Stimulated activated CD8-positive, alpha-beta memory T cell treated with anti-CD3 and anti-CD28 coated beads, Interleukin-4, amount 100 ng/mL, for 48 hours (primary cell): ENCODE measurements at regions not wholly inside any gene's neighbourhood (a gene's known extent, or its start where the extent isn't known, plus 50 kb on each side); places are given as distances from the start of the nearest gene placed in this dataset.

ENCODE experiments used
- DNase-seq: peaks from one replicate; pipeline ENCODE4 v3.0.0-alpha.2; 2020

DNA sequence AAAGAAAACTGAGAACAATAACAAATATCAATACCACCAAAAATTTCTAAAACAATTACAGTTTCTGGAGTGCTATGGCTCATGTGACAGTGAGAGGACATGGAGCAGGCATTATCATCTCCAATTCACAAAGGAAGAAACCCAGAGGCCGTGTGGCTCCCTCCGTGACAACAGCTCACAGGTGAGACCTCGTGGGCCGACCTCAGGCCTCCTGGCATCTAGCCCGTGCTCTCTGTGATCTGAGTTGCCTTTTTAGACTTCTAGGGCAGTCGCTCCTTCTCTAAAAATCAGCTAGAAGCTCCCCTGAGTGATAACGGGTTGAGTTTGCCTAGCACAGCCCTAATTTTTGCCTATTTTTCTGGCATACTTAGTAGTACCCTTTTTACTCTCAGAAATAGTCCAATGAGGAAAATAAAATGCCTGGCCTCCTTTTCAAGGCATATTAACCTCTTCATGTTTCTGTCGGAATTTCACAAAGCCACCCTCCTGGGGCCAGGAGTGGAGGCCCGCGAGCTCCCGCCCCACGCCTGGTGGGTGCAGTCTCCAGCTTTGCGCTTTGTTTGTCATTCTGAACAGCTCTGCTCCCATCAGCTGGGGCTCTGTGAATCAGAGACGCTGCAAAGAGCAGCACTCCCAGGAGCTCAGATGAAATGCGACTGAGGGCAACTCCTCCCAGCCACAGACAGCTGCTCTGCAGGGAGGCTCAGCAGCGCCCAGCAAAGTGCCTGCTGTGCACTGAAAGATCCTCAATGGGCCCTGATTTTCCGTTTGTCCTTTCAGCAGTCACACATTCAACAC is 292.5 kb downstream of the UQCRFS1 start:
- no peak for DNase-seq

DNA sequence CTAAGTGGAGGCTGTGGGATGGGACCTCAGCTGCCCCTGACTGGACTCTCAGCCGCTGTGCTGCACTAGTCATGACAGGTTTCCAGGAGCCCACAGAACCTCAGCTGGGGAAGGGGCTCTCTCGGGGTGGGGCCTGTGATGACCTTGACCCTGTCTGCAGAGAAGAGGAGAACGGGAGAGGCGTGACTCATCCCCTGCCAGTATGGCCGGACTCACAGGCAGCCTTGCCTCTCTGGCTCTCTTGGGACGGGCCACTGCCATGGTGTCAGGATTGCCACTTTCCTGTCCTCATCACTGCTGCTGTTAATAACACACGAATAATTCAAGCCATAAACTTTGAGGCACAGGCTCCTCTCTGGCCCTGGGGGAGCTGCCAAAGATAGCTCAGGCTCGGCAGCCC is 295.3 kb downstream of the UQCRFS1 start:
- DNase-seq, result no peak

DNA sequence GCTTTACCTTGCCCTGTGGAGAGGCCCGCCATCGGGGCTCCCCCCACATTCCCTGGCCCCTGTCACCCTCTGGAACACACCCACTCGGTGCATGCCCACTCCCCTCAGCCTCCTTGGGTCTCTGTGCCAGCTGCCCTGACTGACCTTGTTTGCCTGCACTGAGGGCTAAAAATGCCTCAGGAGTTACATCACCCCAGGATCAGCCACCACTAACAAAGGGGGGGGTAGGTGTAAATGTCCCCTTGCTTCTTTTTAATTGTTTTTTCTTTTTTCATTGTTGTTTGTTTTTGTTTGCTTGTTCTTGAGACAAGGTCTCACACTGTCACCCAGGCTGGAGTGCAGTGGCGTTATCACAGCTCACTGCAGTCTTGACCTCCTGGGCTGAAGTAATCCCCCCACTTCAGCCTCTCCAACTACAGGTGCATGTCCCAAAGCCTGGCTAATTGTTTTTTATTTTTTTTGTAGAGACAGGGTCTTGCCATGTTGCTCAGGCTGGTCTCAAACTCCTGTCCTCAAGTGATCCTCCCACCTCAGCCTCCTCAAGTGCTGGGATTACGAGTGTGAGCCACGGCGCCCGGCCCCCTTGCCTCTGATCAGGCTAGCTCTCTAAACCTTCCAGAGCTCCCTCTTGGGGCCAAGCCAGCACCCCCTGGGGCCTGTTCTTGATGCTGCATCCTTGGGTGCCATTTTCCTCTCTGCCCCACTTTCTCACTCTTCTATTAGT is 297.1 kb downstream of the UQCRFS1 start:
- no peak for DNase-seq

DNA sequence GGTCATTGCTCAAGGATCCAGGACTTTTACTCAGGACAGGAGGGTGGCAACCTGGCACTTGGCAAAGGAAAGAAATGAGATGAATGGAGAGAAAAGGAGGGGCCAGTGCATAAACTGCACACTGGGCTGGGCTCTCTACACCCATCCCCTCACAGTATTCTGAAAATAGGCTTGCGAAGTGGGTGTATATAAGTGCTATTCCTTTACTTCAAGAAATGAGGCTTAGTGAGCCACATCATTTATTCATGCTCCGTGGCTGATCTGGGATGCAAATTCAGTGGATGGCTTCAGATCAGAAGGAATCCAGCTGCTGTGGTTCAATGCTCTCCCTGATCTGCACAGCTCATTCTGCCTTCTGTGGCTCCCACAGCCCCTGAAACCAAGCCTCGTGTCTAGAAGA is 297.7 kb downstream of the UQCRFS1 start:
- DNase-seq, result no peak

DNA sequence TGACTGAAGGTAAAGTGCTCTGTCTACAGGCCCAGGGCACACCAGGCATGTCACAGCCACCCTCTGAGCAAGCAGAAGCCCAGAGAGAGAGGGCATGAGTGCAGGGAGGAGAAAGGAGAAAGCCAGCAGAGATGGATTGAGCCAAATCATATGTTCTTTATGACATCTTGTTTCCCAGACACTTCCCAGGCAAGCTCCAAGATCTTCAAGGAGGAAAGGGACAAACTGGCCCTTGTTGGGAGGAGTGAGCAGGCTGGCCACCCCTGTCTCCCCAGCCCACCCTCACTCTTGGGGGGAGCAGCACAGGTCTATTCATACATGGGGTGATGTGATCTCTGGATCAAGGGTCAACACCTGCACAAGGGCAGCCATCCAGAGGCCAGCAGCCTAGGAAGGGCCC is 298.8 kb downstream of the UQCRFS1 start:
- no peak for DNase-seq

DNA sequence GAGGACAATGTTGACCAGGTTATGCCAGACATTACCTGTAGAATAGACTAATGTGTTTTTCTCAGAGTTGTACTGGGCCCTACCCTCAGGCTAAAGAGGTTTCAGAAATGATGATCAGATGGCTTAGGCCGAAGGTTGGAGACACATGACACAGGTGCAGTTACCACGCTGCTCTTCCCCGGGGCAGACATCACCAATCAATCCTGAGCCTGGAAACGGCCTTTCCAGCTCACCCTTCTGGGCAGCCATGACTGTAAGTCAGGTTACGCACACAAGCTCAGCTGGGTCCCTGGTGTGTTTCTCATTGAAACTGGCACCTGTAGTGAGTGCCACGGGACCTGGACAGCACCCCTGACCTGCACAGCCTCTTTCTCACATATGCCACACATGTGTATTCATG is 299.3 kb downstream of the UQCRFS1 start:
- no peak for DNase-seq

DNA sequence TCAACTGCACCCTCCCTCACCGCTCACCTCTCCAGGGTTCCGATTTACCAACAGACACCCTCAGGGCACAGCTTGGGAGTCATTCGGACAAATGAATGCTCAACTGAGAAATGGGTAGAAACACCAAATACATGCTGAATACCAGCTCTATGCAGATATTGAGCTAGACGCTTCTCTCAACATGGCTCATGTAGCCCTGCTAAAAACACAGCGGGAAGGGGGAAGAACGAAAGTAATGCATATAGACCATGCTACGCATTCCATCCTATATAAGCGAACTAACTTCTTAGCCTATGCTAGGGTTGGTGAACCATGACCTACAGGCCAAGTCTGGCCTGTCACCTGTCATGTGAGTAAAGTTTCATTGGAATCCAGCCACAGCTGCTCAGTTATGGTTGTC is 304.0 kb downstream of the UQCRFS1 start:
- DNase-seq, result no peak

DNA sequence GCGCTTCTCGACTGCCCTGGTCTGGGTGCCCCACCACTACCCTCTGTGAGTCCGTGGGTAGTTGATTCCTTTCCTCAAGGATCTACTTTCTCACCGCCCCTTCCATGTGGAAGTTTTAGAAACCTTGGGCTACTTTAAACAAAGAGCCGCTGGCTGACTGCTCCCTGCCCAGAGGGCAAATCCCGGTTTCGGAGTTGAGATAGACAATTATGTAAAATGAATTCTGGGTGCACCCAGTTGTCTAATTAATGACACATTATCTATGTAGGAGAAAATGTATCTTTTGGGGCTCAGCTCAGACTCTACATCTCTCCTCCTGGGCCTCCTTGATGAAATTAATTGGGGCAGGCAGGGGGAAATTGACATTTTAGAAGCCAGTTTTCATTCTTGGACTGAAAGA is 305.4 kb downstream of the UQCRFS1 start:
- DNase-seq, result no peak

DNA sequence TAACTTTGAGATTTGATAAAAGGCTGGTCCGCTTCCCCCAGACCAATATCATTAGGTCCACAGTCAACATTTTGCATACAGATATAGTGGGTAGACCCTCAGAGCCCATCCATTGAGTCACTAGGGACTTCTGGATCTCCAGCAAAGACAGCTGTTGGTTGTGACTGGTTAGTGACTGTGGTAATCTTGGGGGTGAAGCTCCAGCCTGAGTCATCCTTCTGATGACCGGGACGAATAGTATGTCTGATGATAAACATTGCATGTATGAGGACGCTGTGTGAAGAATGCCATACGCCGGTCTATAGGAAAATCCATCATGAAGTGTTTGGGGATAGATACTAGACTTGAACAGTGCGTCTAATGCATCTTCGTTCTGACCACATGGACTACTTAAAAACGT is 307.0 kb downstream of the UQCRFS1 start:
- DNase-seq, result no peak

DNA sequence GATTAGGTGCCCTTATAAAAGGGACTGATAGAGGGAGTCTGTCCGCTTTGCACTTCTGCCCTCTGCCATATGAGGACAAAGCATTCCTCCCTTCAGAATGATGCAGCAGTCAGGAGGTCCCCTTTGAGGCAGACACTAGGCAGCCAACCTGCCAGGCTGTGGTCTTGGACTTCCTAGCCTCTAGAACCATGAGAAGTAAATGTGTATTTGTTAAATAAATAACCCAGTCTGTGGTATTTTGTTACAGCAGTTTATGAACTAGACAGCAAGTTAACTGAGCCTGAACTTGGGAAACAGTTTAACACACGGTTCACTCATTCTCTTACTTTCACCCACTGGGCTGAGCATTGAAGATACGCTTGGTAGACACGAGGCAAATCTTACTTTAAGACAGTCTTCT is 313.2 kb downstream of the UQCRFS1 start:
- no peak for DNase-seq

DNA sequence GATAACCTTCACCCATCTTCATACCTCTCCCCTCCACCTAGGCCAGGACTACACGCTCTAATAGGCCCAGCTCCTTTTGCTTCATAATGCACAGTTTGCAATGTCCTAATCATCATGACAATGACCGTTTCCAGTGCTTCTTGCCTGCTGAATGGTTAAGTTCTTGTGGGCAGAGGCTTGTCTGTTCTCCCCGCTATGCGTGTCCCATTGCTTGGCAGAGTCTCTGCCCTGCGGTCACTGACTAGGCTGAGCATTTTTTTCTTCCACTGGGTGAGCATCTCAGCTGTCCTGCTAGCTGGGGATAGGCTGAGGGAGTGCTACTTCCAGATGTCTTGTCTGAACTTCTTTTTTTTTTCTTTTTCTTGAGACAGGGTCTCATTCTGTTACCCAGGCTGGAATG is 314.7 kb downstream of the UQCRFS1 start:
- no peak for DNase-seq

DNA sequence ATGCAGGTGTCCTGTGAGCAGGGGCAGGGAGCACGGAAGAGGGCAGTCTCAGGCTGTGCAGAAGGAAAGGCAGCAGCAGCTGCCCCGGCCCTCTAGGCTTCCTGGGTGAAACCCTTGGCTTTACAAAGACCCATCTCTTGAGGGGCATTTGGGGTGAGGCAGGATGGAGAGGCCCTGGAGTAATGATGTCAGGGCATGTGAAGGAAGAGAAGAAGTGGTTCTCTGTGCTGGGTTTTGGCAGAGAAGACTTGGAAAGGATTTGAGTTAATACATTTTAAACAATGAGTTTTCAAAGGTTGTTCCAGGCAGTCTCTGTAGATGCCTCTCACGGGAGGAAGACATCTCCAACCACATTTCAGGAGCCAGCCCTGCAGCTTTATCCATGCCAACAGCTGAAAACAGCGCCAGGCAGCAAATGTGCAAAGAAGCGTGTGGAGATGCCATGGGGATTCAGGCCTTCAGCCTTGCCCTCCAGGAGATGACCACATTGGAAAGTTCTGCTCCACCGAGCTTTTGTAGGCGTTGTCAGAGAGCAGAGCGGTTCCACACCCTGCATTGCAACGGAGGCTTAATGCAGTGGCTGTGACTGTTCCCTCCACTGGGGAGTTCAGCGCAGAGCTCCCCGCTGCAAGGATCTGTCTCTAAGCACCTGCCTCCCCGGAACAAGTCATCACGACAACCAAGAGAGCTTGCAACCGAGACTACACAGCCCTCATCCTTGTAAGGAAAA is 322.8 kb downstream of the UQCRFS1 start:
- no peak for DNase-seq

DNA sequence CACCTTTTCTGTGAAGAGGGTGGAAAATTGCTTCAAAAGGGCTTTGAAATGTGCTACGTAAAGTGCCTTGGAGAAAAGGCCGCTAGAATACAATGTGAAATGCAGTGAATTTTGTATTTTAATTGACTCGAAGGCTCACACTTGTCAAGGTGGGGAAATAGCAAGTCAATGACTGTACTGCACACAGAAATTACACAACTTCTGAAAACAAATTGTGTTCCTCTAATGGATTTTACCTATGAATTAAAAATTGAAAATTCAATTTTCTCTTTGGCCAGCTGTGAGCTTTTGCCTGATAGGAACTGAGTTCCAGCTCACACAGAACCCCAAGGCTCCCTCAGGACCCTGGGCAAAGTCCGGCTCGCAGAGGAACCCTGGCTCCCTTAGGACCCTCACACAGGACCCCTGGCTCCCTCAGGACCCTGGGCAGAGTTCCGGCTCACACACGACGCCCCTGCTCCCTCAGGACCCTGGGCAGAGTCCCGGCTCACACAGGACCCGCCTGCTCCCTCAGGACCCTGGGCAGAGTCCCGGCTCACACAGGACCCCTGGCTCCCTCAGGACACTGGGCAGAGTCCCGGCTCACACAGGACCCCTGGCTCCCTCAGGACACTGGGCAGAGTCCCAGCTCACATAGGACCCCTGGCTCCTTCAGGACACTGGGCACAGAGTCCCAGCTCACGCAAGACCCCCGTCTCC is 324.9 kb downstream of the UQCRFS1 start:
- no peak for DNase-seq

DNA sequence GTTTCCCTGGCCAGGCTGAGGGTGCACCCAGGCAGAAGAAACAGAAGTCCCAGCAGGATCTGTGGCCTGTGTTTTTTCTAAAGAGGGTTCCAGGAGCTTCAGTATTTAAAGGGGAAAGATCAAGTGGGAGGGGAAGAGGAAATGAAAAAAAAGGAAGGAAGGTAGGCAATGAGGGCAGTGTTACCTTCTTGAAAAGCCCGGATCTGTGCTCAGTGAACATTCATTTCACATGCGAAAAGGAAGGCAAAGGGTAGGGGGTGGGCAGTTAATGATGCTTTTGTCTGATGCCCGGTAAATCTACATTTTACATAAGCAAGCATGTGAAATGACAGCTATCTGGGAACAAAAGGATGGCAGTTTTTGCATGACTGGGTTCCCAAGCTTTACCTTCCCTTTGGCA is 326.2 kb downstream of the UQCRFS1 start:
- DNase-seq, result no peak

DNA sequence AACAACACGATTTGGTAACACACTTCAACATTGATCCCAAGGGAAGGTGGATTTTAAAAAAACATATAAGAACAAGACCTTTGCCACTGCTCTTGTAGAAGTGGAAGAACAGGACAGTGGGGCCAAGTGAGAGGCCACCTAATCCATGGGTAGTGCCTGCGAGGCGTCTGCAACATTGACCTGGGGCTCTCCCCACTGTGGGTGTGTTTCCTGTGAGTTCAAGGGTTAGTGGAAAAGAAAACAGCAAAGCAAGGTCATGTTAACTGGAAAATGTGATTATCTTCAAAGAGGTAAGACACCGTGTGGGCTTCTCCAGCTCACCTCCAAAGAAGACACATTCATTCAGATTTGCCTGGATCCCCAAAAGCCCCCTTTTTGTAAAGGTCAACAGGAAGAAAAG is 327.0 kb downstream of the UQCRFS1 start:
- no peak for DNase-seq

DNA sequence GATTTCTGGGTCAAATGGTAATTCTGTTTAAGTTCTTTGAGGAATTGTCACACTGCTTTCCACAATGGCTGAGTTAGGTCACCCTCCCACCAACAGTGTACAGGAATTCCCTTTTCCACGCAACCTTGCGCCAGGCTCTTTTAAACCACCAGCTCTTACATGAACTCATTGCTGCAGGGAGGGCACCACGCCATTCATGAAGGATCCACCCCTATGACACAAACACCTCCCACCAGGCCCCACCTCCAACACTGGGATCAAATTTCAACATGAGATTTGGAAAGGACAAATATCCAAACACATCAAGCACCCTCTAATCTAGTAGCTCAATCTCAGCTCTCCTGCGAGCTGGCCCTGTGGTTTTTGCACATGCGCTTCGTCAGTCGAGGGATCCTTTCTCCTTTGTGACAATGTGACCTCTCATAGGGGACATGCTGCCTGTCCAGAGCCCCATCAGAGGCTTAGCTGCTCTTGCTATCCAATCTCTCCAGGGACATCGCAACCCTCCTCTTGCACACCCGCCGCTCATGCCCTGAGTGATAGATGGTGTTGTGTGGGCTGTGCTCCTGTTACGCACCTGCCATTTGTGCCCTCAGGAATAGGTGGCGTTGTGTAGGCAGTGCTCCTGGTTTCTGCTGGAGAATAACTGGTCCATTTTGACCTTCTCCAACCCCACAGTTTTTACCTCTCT is 328.0 kb downstream of the UQCRFS1 start:
- DNase-seq, result no peak

DNA sequence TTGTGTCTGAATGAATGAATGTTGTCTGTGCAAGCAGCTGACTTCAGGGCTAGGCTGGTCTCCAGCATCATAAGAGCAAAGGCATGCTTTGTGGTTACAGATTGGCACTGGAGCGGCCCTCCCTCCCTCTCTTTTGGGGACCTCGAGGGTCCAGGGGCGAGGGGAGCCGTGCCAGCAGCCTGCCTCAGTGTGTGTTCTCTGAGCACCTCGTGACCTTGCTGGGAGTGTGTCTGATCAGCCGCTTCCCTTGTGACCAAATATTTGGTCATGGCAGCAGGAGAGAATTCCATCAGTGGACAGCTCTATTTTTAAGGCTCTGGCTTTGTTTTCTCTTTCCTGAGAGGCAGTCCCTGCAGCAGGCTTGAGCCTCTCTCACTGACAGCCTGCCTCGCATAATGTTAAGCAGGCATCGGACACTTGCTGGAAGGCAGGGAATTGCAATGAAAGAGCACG is 329.7 kb downstream of the UQCRFS1 start:
- no peak for DNase-seq

DNA sequence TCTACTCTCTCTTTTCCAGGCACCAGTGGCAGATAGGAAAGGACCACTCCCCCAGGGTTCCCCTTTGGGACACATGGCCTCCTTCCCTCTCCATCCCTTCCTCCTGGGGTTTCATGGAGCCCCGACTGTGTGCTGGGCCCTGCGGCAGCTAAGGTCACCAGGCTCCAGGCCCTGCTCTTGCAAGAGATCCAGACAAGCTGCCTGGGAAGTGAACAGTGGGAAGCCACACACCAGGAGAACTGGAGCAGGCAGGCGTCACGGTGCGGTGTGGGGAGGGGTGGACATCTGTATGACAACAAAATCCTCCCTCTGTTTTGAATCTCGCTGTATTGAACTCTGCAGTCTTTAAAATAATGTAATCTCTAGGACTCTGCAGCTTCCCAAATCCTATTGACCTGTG is 330.1 kb downstream of the UQCRFS1 start:
- DNase-seq, result no peak

DNA sequence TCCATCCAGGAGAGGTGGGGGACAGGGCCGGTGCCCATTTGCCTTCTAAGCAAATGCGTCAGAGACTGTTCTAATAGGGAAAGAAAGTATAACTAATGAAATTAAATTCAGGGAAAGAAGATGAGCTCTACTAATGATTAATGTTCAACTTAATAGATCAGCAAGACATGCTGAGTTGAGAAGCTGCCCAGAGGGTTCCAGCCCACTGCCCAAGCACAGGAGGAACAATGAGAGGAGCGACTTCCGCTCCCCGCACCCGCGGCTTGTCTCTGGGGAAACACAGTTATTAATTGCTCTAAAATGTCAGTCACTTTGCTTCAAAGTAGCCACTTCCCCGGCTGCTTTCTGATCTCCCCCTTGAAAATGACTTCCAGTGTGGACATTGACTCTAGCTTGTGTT is 331.3 kb downstream of the UQCRFS1 start:
- DNase-seq, result no peak

DNA sequence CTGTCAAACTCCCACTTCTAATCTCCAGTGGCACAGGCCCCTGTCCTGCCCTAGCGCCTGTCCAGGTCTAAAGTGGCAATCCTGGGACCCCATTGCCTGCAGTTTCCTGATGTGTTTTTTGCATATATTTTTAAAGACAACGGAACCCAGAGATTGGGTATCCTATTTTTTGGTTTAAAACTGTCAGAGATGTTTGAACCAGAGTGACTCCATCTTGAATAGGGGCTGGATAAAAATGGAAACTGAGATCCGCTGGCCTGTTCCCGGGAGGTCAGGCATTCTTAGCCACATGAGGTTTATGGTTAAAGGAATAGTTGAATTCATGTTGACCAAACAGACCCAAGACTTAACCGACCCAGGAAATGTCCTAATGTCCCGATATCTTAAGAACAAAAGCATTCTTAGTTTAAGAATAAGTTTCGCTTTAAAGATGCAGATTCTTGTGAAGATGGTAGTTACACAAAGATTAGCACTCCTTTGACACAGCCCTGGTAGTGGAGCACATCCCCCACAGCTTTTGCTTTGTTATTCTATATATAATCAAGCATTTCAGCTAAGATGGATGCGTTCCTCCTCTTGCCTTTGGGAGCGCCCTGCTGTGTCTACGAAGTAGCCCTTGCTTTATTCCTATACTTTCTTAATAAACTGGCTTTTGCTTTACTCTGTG is 332.1 kb downstream of the UQCRFS1 start:
- DNase-seq, result no peak

DNA sequence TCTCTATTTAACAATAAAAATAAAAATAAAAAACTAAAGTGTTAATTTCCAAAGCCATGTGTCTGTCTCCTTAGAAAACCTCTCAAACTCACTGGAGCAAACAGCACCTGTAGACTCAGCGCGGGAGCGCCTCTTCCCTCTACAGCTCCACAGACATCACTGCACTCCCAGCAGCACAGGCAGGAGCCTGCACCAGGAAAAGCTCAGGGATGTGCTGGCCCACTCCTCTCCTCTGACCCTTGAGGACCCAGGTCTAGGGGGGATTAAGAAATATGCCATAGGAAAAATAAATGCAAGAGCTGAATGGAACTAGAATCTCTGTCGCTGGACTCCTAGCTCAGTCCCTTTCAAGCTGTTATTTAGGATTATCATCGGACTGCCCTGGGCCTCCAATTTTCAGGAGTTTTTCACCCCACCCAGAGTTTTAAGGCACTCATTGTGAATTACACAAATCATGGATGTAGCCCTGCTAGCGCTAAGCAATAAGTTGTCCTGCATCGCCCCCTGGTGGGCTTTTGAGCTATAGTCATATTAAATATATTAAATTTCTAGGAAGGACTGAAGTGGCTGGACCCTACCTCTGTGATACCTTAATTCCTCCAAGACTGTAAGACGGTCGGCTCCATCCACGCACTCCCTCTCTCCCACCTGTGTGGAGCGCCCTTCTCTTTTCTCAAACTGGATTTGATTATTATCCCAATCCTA is 333.9 kb downstream of the UQCRFS1 start:
- DNase-seq, result peak; percentile 80
